K562 (cell line): ENCODE measurements at regions not wholly inside any gene's neighbourhood (a gene's known extent, or its start where the extent isn't known, plus 50 kb on each side); places are given as distances from the start of the nearest gene placed in this dataset.

ENCODE experiments used
- ATAC-seq: fragments of 200-7000 bp; cut with Tn5 transposase; 3 replicates; pipeline ENCODE4 v1.9.1; 2020; ENCODE audit warnings: moderate library complexity
- BruUV-seq: library from RNA; stranded (reverse); fragments of 400-500 nt; replicated peaks from 2 replicates; lab custom pipeline; 2021; lab: Mats Ljungman, UMichigan
- CTCF ChIA-PET: fragments of 300-600 bp; formaldehyde crosslinking; extraction: SDS; loops from one replicate; lab custom pipeline; 2021; ENCODE audit warnings: low intra/inter-chr PET ratio; lab: Yijun Ruan, JAX
- POLR2A ChIA-PET: fragments of 300-600, 350-650 bp; sonication (Branson Sonifier 250); formaldehyde crosslinking; extraction: SDS; loops from one replicate; lab custom pipeline; 2021; ENCODE audit warnings: antibody characterized with exemption, inconsistent platforms; lab: Yijun Ruan, JAX
- DNase-seq, 4 experiments: peaks; one replicate each; pipeline versions ENCODE4 v3.0.0 to v3.0.0-alpha.2; 2011 to 2018; ENCODE audit warnings: low spot score in 3 of 4, mixed read lengths in 3 of 4; ENCODE audit errors: extremely low read depth in 1 of 4
- FAIRE-seq: peaks from 2 replicates; lab custom pipeline; 2011; peaks lifted over from hg19 to GRCh38; lab: Jason Lieb, UNC
- H2AFZ ChIP-seq: 2 replicates; pipeline ENCODE4 v1.6.0; 2011; ENCODE audit warnings: low read depth, low read length, control low read depth, inconsistent platforms
- H3K27ac ChIP-seq: fragments of 200-600 bp; 3 replicates; pipeline ENCODE4 v1.8.0; 2011; ENCODE audit warnings: low read depth, mild to moderate bottlenecking, control low read depth, inconsistent platforms, low read length, moderate library complexity, mixed read lengths; ENCODE audit errors: extremely low read depth
- H3K27me3 ChIP-seq, 2 experiments: fragments of 300-600 bp in 1 of 2; 2 replicates in 1 of 2; 3 replicates in 1 of 2; pipeline versions ENCODE4 v1.6.0 to v1.8.0; 2011; ENCODE audit warnings: inconsistent platforms in 2 of 2, low read length in 2 of 2, mild to moderate bottlenecking in 1 of 2, mixed read lengths in 1 of 2, moderate library complexity in 1 of 2; ENCODE audit not compliant: control insufficient read depth in 2 of 2, insufficient read depth in 2 of 2
- H3K36me3 ChIP-seq: fragments of 300-600 bp; 3 replicates; pipeline ENCODE4 v1.8.0; 2011; ENCODE audit warnings: mild to moderate bottlenecking, low read length, inconsistent platforms; ENCODE audit not compliant: control insufficient read depth, insufficient read depth
- H3K4me1 ChIP-seq, 2 experiments: fragments of 200-600 bp in 1 of 2; replicated peaks in 1 of 2; 2 replicates in 1 of 2; 3 replicates in 1 of 2; pipeline versions ENCODE4 v1.5.1 to v1.8.0; 2011; ENCODE audit warnings: inconsistent platforms in 2 of 2, low read length in 2 of 2, mild to moderate bottlenecking in 1 of 2, mixed read lengths in 1 of 2, moderate library complexity in 1 of 2; ENCODE audit not compliant: control insufficient read depth in 2 of 2, insufficient read depth in 2 of 2
- H3K4me2 ChIP-seq: 2 replicates; pipeline ENCODE4 v1.6.1; 2011; ENCODE audit warnings: low read length, control low read depth, inconsistent platforms, mixed read lengths; ENCODE audit not compliant: insufficient read depth
- H3K4me3 ChIP-seq: fragments of 200-600 bp; sonication (generic), shearing (Covaris generic); 2 replicates; pipeline ENCODE4 v1.5.1; 2016; ENCODE audit warnings: control low read depth, inconsistent platforms
- H3K79me2 ChIP-seq: fragments of 200-600 bp; 3 replicates; pipeline ENCODE4 v1.8.0; 2011; ENCODE audit warnings: low read length, inconsistent platforms; ENCODE audit not compliant: control insufficient read depth, insufficient read depth
- H3K9ac ChIP-seq, 2 experiments: 2 replicates each; pipeline versions ENCODE4 v1.6.0 to v1.6.1; 2011; ENCODE audit warnings: low read depth in 2 of 2, low read length in 2 of 2, control low read depth in 1 of 2, inconsistent platforms in 1 of 2, mild to moderate bottlenecking in 1 of 2, mixed read lengths in 1 of 2; ENCODE audit not compliant: insufficient read depth in 1 of 2
- H3K9me1 ChIP-seq: one replicate; pipeline ENCODE4 v1.6.0; 2011; ENCODE audit warnings: inconsistent platforms, mild to moderate bottlenecking, low read length, moderate library complexity; ENCODE audit not compliant: control insufficient read depth, insufficient read depth
- H3K9me3 ChIP-seq: replicated peaks from 2 replicates; pipeline ENCODE4 v1.5.1; 2011; ENCODE audit warnings: low read depth, low read length, inconsistent platforms; ENCODE audit not compliant: control insufficient read depth, insufficient read depth
- H4K20me1 ChIP-seq: replicated peaks from 2 replicates; pipeline ENCODE4 v1.6.1; 2011; ENCODE audit warnings: low read length, inconsistent platforms, mixed read lengths; ENCODE audit not compliant: control insufficient read depth, insufficient read depth
- FOSL1 ChIP-seq: fragments of 200-800 bp; sonication (Bioruptor generic); conservative IDR thresholded peaks from 2 replicates; pipeline ENCODE4 v1.6.1; 2016; ENCODE audit warnings: missing genetic modification characterization, missing compliant biosample characterization
- ZEB2 ChIP-seq: fragments of 450-650 bp; IDR thresholded peaks from 2 replicates; pipeline ENCODE4 v1.6.1; 2016
- WGBS: fragments of 100-300 bp; shearing (Covaris generic); methylation state at CpG from one replicate; pipeline ENCODE4 v1.1.6; 2016; ENCODE audit warnings: low coverage, mixed read lengths; ENCODE audit not compliant: insufficient coverage; ENCODE audit errors: missing lambda C conversion rate; 5-methylcytosine and 5-hydroxymethylcytosine counted together
- in situ Hi-C: fragments of 300-500 bp; cut with MboI; formaldehyde crosslinking; loops from 4 replicates; pipeline ENCODE4 v1.15.0; 2018; ENCODE audit warnings: inconsistent platforms, mixed read lengths
- intact Hi-C: fragments of 100-400 bp; cut with micrococcal nuclease; formaldehyde crosslinking; loops from 2 replicates; pipeline ENCODE4 v1.14.2; 2022
- TF ChIP-seq, protein P1 (sequence below), 2 experiments: fragments of 450-650 bp in 1 of 2; sonication (generic) in 1 of 2; formaldehyde crosslinking in 1 of 2; IDR thresholded peaks; 2 replicates each; pipeline versions ENCODE4 v1.7.1 to v1.9.0; 2016 to 2022; ENCODE audit warnings: inconsistent platforms in 1 of 2, mild to moderate bottlenecking in 1 of 2, missing genetic modification reagents in 1 of 2

DNA sequence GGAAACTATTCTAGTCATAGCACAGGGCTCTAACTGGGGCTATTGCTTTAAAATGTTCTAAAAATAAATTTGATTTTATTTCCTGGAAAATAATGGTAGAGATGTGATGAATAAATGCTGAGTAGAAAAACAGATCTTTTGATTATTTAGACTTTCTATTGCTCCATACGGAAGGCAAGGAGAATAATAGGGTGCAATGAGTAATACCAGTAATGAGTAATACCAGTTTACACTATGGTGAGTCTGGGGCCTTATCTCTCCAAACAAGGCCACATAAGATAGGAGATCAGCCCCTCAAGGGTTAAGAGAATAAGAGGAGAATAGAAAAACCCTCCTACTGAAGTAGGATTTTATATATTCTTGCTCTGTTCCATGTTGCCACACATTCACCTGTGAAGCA is 390.4 kb downstream of the KLF5 start:
- ATAC-seq (no peak), FAIRE-seq (no peak), DNase-seq (no peak)
- intact Hi-C loops (loop anchor here (10.0 kb wide), 1 partner anchor 116 kb away; no protein-coding TSS in a partner anchor), in situ Hi-C loops (no loop called here)
- no peaks in the 10 kb centered on the region for H4K20me1 ChIP-seq
- no peaks in the 10 kb centered on the region; a peak in 1 of 5 replicates for H3K4me1 ChIP-seq
- H2AFZ ChIP-seq, result no peak overlapping the region
- no peaks in the 10 kb centered on the region for H3K9me1 ChIP-seq
- H3K79me2 ChIP-seq, result no peaks in the 10 kb centered on the region
- H3K27me3 ChIP-seq, result no peaks in the 10 kb centered on the region
- WGBS, result 8% methylated on average over 1 of the region's 1 CpG
- H3K9me3 ChIP-seq, result no peaks in the 10 kb centered on the region
- H3K27ac ChIP-seq, result no peak overlapping the region
- H3K4me3 ChIP-seq, result no peak overlapping the region
- no peak for TF ChIP-seq ZEB2
- TF ChIP-seq, protein P1, sequence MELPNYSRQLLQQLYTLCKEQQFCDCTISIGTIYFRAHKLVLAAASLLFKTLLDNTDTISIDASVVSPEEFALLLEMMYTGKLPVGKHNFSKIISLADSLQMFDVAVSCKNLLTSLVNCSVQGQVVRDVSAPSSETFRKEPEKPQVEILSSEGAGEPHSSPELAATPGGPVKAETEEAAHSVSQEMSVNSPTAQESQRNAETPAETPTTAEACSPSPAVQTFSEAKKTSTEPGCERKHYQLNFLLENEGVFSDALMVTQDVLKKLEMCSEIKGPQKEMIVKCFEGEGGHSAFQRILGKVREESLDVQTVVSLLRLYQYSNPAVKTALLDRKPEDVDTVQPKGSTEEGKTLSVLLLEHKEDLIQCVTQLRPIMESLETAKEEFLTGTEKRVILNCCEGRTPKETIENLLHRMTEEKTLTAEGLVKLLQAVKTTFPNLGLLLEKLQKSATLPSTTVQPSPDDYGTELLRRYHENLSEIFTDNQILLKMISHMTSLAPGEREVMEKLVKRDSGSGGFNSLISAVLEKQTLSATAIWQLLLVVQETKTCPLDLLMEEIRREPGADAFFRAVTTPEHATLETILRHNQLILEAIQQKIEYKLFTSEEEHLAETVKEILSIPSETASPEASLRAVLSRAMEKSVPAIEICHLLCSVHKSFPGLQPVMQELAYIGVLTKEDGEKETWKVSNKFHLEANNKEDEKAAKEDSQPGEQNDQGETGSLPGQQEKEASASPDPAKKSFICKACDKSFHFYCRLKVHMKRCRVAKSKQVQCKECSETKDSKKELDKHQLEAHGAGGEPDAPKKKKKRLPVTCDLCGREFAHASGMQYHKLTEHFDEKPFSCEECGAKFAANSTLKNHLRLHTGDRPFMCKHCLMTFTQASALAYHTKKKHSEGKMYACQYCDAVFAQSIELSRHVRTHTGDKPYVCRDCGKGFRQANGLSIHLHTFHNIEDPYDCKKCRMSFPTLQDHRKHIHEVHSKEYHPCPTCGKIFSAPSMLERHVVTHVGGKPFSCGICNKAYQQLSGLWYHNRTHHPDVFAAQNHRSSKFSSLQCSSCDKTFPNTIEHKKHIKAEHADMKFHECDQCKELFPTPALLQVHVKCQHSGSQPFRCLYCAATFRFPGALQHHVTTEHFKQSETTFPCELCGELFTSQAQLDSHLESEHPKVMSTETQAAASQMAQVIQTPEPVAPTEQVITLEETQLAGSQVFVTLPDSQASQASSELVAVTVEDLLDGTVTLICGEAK (IDR thresholded peaks at IDR 0.05), result no peak
- TF ChIP-seq, protein P1 (CRISPR knock-in tag; IDR thresholded peaks at IDR 0.05), result no peak
- TF ChIP-seq FOSL1, result peak; percentile 37; the same call in 1 of the 2 replicates
- H3K4me2 ChIP-seq, result no peak overlapping the region
- CTCF ChIA-PET, result no interaction called here
- H3K9ac ChIP-seq, result no peak overlapping the region
- POLR2A ChIA-PET, result no interaction called here
- H3K36me3 ChIP-seq, result no peaks in the 10 kb centered on the region
- no TSS peak for BruUV-seq
